Lung (tissue), 11 donors: ENCODE measurements at regions not wholly inside any gene's neighbourhood (a gene's known extent, or its start where the extent isn't known, plus 50 kb on each side); places are given as distances from the start of the nearest gene placed in this dataset.

Experiments
- ATAC-seq: fragments of 200-7000 bp; cut with Tn5 transposase; one replicate; pipeline ENCODE4 v1.9.1; 2020; ENCODE audit warnings: moderate number of reproducible peaks; ENCODE audit not compliant: insufficient read depth, low FRiP score
- DNase-seq, 3 donors: peaks; one replicate each; pipeline ENCODE4 v3.0.0-alpha.2; 2013 to 2017
- H3K27ac ChIP-seq, 2 donors: one replicate each; pipeline ENCODE4 v1.5.1; 2013; ENCODE audit warnings: mild to moderate bottlenecking in 2 of 2, moderate library complexity in 2 of 2, control low read depth in 1 of 2, inconsistent platforms in 1 of 2, low read depth in 1 of 2, low read length in 1 of 2
- H3K27me3 ChIP-seq, 3 donors: one replicate each; pipeline ENCODE4 v1.5.1; 2013; ENCODE audit warnings: low read length in 2 of 3; ENCODE audit not compliant: control insufficient read depth in 3 of 3, insufficient read depth in 3 of 3
- H3K36me3 ChIP-seq, 4 donors: one replicate each; pipeline ENCODE4 v1.5.1; 2013; ENCODE audit warnings: low read length in 4 of 4, mild to moderate bottlenecking in 1 of 4, moderate library complexity in 1 of 4; ENCODE audit not compliant: control insufficient read depth in 4 of 4, insufficient read depth in 4 of 4
- H3K4me1 ChIP-seq, 5 donors: one replicate each; pipeline ENCODE4 v1.5.1; 2013; ENCODE audit warnings: low read length in 5 of 5, mild to moderate bottlenecking in 2 of 5, moderate library complexity in 1 of 5; ENCODE audit not compliant: control insufficient read depth in 5 of 5, insufficient read depth in 5 of 5
- H3K4me3 ChIP-seq: one replicate; pipeline ENCODE4 v1.5.1; 2013; ENCODE audit warnings: mild to moderate bottlenecking, control low read depth, moderate library complexity
- H3K9ac ChIP-seq, 2 donors: one replicate each; pipeline ENCODE4 v1.5.1; 2013; ENCODE audit warnings: low read length in 2 of 2, control low read depth in 1 of 2; ENCODE audit not compliant: insufficient read depth in 1 of 2
- H3K9me3 ChIP-seq, 4 donors: one replicate each; pipeline ENCODE4 v1.5.1; 2013; ENCODE audit warnings: low read length in 3 of 4, mild to moderate bottlenecking in 1 of 4, moderate library complexity in 1 of 4; ENCODE audit not compliant: control insufficient read depth in 4 of 4, insufficient read depth in 3 of 4
- WGBS, 2 donors: extraction: QIAGEN DNeasy Blood & Tissue Kit; methylation state at CpG; one replicate each; pipeline ENCODE4 v1.1.7; 2013; 5-methylcytosine and 5-hydroxymethylcytosine counted together
- TF ChIP-seq, protein P1 (sequence below): IDR thresholded peaks from 2 replicates; pipeline ENCODE4 v1.5.1; 2012; ENCODE audit warnings: mild to moderate bottlenecking; ENCODE audit errors: control extremely low read depth, extremely low read depth
- donor health status: control.
- donor health status: control.
- donor health status: Bipolar disorder and iron deficiency.
- donor health status: healthy.
- donor health status: DM: yes; HTN: yes; CAD: no.

DNA sequence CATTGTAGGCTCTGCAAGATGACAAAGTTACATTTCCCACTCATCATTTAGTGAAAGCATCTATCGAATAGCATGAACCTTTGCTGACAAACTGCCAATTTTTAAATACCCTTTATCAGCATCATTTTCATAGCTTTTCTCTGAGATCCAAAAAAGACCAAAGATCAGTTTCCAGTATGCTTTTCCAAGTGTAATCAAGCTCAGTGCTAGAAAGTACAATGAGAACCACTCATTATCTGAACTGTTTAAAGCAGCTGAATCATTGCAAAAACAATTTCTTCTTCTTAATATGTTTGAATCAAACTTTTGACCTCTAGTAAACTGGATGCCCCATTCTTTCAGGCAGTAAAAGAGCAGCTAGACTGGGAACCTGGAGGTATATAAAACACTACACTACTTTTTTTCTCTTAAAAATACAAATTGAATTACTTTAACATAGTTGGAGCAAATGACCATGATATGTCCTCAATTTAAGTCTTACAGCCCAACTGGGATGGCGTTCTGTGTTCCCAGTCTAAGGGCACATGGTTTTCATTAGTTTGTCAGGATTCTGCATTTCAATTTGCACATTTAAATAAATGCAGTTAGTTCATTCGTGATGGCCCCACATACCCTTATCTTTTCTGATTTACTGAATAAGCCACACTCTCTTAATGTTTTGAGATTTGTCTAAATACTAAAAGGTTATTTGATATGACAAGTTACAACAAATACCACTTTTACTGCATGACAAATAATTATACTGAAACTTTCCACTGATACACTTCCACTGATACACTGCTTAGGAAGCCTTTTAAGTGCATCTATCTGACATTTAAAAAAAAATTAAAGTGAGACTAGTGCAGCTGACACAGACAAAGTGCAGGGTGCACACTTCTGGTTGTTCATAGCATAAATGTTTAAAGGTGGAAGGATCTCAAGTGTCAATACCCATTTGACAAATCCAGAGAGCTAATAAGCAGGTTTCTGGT lies 146.0 kb upstream of the FRMD4B start:
- ATAC-seq: no peak

DNA sequence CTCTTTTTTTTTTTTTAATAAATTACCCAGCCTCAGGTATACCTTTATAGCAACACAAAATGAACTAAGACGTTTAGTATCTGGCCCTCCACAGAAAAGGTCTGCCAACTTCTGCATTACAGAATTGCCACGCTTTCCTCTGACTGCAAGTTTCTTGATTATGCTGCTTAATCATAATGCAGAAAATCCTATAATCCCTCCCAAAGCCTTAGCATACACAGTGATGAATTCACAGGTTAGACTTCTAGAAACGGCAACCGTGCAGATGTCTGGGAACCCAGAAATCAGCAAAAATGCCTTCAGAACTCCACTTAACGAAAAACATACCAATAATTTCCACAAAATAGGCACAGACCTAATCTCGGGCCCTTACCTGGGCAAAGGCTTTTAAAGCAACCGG lies 144.7 kb upstream of the FRMD4B start:
- Histone ChIP-seq H3K9ac (no peak overlapping the region), H3K4me1 (peaks cover 0 to 35% (median 4%) of the 10 kb centered on the region in 5 donors), H3K27me3 (no peaks in the 10 kb centered on the region), H3K9me3 (no peaks in the 10 kb centered on the region), H3K4me3 (no peak overlapping the region), H3K36me3 (no peaks in the 10 kb centered on the region), H3K27ac (no peak overlapping the region)
- TF ChIP-seq, protein P1, sequence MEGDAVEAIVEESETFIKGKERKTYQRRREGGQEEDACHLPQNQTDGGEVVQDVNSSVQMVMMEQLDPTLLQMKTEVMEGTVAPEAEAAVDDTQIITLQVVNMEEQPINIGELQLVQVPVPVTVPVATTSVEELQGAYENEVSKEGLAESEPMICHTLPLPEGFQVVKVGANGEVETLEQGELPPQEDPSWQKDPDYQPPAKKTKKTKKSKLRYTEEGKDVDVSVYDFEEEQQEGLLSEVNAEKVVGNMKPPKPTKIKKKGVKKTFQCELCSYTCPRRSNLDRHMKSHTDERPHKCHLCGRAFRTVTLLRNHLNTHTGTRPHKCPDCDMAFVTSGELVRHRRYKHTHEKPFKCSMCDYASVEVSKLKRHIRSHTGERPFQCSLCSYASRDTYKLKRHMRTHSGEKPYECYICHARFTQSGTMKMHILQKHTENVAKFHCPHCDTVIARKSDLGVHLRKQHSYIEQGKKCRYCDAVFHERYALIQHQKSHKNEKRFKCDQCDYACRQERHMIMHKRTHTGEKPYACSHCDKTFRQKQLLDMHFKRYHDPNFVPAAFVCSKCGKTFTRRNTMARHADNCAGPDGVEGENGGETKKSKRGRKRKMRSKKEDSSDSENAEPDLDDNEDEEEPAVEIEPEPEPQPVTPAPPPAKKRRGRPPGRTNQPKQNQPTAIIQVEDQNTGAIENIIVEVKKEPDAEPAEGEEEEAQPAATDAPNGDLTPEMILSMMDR: no peak
- 92 to 94% methylated on average over 7 of the region's 7 CpGs for WGBS, 2 donors
- DNase-seq (no peak), ATAC-seq (no peak)

More for the DNA sequence above, 146.0 kb upstream of the FRMD4B start:
- H3K36me3 ChIP-seq: no peaks in the 10 kb centered on the region
- peaks cover 0 to 35% (median 4%) of the 10 kb centered on the region in 5 donors for H3K4me1 ChIP-seq
- no peak overlapping the region for H3K9ac ChIP-seq
- TF ChIP-seq, protein P1: no peak
- H3K4me3 ChIP-seq: no peak overlapping the region
- whole genome bisulfite sequencing, 2 donors: 69 to 86% methylated on average over 3 of the region's 3 CpGs
- peak in 2 of 3 donors; percentile 67 to 73 for DNase-seq
- H3K27ac ChIP-seq: no peak overlapping the region
- H3K27me3 ChIP-seq: no peaks in the 10 kb centered on the region
- H3K9me3 ChIP-seq: peaks cover 0 to 5% (median 0%) of the 10 kb centered on the region in 4 donors

DNA sequence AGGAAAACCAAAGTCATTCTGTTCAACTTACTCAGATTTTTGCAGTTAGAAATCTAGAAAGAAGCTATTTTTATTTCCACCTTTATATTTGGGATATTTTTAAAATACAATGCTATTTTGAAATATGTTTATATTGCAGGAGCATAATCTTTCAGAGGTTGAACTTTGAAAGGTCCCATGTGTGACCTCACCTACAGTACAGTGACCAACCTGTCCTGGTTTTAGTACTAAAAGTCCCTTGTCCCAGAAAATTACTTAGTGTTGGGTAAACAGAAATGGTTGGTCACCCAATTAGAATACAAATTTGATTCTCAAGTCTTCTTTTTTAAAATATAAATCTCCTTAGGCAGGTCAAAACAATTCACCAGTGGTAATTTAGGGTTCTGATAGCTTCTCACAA lies 141.6 kb upstream of the FRMD4B start:
- H3K27ac ChIP-seq: no peak overlapping the region
- H3K27me3 ChIP-seq: no peaks in the 10 kb centered on the region
- H3K9ac ChIP-seq: no peak overlapping the region
- TF ChIP-seq, protein P1: no peak
- ATAC-seq (no peak), DNase-seq (no peak)
- peaks cover 0 to 20% (median 3%) of the 10 kb centered on the region in 5 donors for H3K4me1 ChIP-seq
- H3K36me3 ChIP-seq: no peaks in the 10 kb centered on the region
- H3K4me3 ChIP-seq: no peak overlapping the region
- H3K9me3 ChIP-seq: peaks cover 0 to 4% (median 0%) of the 10 kb centered on the region in 4 donors
